Activated effector memory CD4-positive, alpha-beta T cell treated with anti-CD3 and anti-CD28 coated beads, Interleukin-2, amount 50 U/mL, for 16 hours (primary cell): ENCODE measurements at regions not wholly inside any gene's neighbourhood (a gene's known extent, or its start where the extent isn't known, plus 50 kb on each side); places are given as distances from the start of the nearest gene placed in this dataset.
"Not testable (repeated sequence)": the region's sequence is repeated elsewhere in the genome, so short reads cannot be mapped to it uniquely, and the experiment has no call there.

ENCODE experiments used
- DNase-seq: peaks from one replicate; pipeline ENCODE4 v3.0.0-alpha.2; 2020

DNA sequence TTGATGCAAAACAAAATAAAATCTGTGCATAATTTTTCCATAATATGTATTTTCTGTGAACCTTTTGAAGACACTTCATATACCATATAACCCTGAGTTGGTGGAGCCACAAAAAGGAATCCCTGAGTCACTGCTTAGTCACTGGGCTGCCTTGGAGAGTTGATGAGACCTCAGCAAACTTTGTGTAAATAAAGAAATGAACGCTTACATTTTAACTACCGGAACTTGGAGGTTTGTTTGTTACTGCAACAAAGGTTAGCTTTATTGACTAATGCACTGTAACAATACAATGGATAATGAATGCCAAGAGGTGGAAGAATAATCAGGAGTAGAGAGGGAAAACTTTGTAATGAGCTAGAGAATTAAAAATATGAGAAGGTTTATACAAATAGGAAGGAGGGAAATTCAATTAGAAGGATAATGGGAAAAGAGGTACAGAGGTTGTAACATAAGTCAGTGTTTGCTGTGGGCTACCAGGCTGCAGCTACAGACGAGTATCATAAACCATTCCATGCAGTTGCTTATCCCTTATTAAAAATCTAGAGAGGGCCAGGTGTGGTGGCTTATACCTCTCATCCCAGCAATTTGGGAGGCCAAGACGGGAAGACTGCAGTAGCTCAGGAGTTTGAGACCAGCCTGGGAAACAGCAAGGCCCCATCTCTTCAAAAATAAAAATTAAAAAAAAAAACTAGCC is 1042.1 kb downstream of the TYW1 start:
- DNase-seq: no peak

DNA sequence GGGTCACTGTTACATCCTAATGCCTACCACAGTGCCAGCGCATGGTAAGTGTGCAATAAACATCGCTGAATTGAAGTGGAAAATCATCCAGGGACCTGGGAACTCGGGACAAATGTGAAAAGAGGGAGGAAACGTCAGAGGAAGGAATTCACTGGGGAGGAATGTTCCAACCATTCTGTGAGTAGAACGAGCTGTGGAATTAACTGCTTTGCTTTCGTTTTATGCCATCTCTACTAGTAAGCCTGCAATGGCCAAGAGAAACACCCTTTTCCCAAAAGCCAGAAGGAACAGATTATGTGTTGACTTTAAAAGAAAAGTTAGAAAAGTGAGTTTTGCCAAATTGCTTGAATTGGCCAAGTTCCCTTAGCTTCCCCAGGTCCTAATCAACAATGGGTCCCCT is 1044.9 kb downstream of the TYW1 start:
- no peak for DNase-seq

DNA sequence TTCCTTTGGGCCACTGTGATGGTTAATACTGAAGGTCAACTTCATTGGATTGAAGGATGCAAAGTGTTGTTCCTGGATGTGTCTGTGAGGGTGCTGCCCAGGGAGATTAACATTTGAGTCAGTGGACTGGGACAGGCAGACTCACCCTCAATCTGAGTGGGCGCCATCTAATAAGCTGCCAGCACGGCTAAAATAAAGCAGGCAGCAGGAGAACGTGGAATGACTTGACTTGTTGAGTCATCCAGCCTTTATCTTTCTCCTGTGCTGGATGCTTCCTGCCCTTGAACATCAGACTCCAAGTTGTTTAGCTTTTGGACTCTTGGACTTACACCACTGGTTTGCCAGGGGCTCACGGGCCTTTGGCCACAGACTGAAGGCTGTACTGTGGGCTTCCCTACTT is 1046.9 kb downstream of the TYW1 start:
- no peak for DNase-seq

DNA sequence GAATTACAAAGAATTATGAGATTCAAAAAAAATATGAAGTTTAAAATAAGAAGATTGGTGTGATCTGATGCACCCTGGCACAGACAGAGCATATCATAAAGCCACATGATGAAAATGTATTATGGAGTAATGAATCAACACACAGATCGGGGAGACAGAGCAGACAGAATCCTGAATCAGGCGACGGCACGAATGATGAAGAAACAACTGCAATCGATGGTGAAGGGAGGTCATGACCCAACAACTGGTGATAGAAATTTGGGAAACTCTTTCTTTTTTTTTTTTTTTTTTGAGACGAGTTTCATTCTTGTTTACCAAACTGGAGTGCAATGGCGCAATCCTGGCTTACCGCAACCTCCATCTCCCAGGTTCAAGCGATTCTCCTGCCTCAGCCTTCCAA is 1054.0 kb downstream of the TYW1 start:
- DNase-seq: no peak

DNA sequence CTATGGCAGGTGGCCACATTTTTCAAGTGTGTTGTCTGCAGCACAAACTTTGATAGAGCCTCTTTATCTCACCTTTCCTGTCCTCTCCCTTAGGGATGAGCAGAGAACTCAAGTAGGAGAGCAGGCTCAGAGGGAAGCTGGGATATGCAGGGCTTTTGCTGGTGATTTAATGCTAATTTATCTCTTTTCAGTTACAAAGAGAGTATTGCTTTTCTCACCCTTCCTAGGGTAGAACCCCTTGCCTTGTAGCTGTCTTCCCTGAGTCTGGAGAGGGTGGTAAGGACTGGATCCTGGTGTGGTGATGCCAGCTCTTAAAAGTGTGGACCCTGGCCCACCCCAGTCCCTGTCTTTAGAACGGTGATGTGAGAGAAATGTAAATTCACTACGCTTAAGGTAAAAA is 1061.4 kb downstream of the TYW1 start:
- DNase-seq: no peak

DNA sequence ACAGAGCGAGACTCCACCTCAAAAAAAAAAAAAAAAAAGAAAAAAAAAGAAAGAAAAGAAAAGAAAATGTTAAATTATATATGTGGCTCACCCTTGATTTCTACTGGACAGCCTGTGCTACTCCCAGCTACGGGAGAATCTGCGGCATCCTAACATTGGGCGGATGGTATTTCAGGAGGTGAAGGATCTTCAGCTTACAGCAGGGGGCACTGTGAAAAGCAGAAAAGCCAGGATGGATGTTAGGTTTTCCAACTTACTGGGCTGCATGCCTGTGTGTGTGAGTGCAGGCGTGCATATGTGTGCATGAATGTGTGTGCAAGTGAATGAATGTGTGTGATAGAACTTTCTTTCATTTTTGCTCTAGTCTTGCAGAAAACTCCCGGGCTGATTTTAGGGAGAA is 1066.5 kb downstream of the TYW1 start:
- no peak for DNase-seq

DNA sequence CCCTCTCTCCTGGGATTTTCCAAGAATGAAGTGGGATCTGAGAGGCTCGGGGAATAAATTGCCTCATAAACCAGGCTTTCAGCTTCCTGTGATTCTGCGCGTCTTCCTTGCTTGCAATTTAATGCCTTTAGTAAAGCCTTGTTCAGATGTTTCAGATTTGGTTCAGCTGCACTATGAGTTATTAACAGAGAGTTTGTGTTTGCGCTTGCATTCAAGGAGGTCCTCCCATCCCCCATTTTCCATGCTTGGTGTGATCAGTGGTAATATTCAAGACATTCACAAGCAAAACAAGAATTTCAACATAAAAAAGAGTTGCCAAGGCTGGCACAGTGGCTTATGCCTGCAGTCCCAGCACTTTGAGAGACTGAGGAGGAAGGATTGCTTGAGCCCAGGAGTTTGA is 1068.9 kb downstream of the TYW1 start:
- DNase-seq: no peak

DNA sequence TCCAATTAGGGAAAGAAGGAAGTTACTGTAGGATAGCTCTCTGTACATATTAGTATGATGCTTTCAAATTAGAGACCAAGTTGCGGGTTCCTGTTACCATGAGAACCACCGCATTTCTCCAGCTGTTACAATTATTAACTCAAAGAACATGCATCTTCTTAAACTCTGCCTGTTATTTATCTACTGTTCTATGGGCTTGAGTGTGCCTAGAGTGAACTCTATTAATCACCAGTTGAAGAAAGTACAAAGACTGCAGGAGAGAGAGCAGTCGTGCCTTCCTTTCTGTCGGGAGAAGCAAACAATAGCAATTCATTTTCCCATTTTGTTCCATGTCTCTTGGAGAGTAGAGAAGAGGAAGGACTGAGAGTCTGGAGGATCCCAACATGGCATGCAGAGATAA is 1071.2 kb downstream of the TYW1 start:
- no peak for DNase-seq

DNA sequence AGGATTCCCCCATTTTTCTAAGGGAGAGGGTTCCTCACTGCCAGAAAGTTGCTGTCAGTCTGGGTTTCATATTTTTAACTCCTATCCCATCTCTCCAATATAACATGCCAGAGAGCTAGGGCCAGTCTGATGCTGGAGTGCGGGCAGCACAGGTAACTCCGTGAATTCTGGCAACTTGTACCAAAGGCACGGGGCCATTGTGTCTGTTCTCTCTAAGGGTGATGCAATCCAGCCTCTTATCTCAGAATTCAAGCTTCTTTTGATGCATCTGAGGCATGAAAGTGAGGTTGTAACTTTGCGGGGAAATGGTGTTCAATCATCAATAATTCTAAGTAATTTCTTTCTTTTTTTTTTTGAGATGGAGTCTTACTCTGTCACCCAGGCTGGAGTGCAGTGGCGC is 1074.4 kb downstream of the TYW1 start:
- no peak for DNase-seq

DNA sequence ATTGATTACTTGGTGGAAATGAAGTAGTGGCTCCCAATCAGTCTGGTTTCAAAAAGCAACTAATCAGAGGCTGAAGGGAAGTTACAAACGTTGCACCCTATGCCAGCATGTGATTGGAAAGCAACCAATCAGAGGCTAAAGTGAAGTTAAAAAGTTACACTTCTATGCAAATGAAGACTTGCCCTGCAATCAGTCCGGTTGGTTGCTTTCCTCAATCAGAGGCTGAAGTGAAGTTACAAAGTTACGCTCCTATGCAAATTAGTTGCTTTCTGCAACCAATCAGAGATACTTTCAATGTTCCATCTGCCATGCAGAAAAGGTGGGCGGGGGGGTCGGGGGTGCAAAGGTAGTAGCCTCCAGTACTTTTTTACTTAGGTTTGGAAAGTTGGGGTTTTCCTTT is 1077.1 kb downstream of the TYW1 start:
- no peak for DNase-seq

DNA sequence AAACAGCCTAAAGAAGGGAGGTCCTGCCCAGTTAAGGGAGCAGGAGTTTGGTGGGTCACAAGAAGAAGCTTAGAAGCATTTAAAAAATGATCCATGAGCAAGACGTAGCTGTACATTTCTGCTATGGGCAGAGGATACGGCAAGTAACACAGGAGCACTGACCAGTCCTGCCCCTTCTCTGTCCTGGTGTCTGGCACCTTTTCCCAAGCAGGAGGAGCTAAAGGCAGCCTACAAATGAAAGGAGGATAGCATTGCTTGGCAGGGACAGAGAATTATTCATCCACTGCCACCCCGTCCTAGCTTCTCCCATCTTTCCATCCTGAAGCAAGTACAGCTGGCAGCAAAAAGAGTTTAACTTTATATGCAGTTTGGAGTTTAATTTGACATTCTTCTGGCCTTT is 1077.6 kb downstream of the TYW1 start:
- no peak for DNase-seq

DNA sequence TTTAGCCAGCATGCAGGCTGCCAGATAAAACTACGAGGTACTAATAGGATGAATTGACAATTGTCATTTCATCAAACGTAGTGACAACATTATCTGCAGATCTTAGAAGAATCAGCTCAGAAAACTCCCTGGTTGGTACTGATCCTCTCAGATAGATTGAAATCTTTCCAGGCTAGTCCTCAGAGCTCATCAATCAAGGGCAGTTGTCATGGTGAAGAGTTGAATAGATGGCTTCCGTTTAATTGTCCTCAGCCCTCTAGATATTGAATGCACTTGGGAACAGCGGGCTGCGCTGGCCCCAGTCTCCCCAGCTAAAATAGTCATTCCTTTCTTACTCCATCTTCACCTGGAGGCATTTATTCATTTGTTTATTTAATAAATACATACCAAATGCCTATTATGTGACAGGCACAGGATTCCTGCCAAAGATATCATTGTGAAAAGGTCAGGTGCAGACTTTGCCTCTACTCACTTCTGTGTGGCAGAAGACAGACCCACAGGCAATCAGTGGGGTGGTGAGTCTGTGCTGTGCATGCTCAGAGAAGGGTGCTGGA is 1081.6 kb downstream of the TYW1 start:
- no peak for DNase-seq

DNA sequence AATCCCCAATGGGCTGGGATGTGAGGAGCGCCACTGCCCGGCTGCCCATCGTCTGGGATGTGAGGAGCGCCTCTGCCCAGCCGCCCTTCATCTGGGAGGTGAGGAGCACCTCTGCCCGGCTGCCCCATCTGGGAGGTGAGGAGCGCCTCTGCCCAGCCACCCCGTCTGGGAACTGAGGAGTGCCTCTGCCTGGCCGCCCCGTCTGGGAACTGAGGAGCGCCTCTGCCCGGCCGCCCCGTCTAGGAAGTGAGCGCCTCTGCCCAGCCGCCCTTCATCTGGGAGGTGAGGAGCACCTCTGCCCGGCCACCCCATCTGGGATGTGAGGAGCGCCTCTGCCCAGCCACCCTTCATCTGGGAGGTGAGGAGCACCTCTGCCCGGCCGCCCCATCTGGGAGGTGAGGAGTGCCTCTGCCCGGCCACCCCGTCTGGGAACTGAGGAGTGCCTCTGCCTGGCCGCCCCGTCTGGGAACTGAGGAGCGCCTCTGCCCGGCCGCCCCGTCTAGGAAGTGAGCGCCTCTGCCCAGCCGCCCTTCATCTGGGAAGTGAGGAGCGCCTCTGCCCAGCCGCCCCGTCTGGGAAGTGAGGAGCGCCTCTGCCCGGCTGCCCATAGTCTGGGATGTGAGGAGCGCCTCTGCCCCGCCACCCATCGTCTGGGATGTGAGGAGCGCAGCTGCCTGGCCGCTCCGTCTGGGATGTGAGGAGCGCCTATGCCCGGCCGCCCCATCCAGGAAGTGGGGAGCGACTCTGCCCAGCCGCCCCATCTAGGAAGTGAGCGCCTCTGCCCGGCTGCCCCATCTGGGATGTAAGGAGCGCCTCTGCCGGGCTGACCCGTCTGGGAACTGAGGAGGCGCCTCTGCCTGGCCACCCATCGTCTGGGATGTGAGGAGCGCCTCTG is 1085.7 kb downstream of the TYW1 start:
- not testable (repeated sequence) for DNase-seq

DNA sequence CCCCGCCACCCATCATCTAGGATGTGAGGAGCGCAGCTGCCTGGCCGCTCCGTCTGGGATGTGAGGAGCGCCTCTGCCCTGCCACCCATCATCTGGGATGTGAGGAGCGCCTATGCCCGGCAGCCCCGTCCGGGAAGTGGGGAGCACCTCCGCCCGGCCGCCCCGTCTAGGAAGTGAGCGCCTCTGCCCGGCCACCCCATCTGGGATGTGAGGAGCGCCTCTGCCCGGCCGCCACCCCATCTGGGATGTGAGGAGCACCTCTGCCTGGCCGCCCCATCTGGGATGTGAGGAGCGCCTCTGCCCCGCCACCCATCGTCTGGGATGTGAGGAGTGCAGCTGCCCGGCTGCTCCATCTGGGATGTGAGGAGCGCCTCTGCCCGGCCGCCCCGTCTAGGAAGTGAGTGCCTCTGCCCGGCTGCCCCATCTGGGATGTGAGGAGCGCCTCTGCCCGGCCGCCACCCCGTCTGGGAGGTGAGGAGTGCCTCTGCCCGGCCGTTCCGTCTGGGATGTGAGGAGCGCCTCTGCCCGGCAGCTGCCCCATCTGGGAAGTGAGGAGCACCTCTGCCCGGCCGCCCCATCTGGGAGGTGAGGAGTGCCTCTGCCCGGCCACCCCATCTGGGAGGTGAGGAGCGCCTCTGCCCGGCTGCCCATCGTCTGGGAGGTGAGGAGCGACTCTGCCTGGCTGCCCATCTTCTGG is 1086.5 kb downstream of the TYW1 start:
- not testable (repeated sequence) for DNase-seq

DNA sequence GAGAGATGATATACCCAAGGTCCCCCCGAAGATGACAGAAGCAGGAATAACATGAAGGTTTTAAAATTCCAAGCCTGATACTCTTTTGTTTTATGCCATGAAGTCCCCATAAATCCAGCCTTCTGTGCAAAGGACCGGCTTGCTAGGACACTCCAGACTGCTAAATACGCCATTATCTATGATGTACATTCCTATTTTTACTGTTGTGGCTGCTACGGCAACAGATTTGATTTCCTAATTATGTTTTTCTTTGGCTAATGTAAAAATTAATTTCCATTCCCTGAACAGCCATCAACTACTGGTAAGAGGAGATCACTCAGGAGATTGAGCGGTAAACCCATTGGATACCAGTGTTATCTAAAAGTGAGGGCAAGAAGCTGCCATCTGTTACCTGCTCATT is 1090.8 kb downstream of the TYW1 start:
- DNase-seq: no peak

DNA sequence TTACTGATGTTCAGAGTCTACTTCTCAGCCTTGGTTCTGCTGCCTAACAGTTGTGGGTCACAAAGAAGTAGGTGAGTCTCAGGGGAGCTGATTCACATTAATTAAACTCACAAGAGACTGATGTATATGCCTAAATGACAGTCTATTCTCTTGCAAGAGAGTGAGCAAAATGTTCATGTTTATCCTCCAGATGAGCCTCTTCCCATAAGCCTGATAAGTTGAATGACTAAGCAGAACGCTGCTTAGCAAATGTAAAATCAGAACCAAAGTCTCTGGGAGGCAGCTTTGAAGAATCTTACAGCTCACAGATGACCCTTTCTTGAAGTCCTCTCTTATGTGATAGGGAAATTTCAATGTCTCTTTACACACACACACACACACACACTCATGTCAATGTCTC is 1092.2 kb downstream of the TYW1 start:
- no peak for DNase-seq

DNA sequence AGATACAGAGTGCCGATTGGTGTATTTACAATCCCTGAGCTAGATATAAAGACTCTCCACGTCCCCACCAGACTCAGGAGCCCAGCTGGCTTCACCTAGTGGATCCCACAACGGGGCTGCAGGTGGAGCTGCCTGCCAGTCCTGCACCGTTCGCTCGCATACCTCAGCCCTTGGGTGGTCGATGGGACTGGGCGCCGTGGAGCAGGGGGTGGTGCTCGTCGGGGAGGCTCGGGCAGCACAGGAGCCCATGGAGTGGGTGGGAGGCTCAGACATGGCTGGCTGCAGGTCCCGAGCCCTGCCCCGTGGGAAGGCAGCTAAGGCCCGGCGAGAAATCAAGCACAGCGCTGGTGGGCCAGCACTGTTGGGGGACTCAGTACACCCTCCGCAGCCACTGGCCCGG is 1093.6 kb downstream of the TYW1 start:
- not testable (repeated sequence) for DNase-seq

DNA sequence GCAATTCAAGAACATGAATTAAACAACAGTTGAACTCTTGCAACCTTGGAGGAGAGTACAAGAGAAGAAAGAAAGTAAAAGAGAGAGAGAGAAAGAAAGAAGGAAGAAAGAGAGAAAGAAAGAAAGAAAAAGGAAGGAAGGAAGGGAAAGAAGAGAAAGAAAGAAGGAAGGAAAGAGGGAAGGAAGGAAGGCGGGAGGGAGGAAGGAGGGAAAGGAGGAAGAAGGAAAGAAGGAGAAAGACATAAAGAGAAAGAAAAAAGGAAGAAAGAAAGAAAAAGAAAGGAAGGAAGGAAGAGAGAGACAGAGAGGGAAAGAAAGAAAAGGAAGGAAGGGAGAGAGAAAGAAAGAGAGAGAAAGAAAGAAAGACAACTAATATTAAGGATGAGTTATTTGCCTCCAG is 1106.7 kb downstream of the TYW1 start:
- no peak for DNase-seq

DNA sequence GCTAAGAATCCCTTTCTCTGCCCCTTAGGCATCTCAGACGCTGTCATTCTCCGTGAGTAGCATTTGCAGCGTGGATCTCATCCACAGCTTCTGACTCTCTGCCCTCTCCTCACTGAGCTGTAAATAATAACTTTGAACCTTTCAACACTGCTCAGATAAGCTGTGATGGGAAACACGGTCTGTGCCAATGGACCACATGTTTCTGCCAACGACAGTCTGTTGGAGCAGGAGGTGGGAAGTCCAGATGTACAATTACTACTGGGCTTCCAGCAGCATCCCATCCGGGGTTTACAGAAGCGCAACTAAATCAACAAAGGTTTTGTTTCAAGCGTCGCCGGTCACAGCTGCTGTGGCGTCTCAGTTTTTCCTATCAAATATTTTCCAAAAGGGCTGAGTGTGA is 1110.6 kb downstream of the TYW1 start:
- DNase-seq: no peak

DNA sequence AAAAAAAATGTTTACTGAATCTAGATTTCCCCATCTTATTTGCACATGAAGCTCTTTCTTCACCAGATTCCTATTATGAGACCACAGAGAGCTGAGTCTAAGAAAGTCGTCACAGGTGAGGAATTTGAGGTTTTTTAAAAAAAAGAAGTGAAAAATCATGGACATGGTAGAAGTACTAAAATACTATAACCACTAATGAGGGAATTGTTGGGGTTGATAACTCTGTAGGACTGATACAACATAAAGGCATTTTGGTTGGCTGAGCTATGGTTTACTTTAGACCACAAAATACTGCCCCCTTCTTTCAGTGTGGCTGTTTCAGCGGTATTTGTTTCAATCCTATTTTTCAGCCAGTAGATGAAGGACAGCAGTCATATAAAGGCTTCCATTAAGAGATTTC is 1111.3 kb downstream of the TYW1 start:
- DNase-seq: no peak

DNA sequence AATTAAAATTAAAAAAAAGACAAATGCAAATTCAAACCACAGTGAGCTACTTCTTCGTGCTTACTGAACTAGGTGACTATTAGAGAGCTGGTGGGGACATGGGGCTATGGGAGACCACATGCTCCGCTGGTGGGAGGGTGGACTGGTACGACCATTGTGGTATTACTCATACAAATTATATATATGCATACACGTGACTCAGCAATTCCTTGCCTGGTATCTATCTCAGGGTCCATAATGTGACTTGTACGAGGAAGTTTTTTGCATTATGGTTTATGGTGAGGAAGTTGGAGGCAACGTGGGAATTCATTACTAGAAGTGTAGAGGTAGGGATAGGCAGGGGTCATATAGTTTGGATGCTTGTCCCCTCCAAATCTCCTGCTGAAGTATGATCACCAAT is 1112.7 kb downstream of the TYW1 start:
- DNase-seq: no peak

DNA sequence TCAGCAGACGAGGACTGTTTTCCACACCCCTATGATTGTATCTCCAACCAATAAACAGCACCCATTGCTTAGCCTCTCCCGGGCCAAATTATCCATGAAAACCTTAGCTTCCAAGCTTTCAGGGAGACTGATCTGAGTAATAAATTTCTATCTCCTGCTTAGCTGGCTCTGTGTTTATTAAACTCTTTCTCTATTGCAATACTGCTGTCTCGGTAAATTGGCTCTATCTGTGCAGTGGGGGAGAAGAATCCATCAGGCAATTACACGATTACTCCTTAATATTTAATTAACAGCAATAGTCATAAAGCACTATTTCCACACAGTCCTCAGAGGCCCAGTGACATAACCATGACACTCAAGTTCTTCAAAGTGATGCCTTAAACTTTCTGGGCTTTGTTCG is 1122.8 kb downstream of the TYW1 start:
- DNase-seq: no peak

DNA sequence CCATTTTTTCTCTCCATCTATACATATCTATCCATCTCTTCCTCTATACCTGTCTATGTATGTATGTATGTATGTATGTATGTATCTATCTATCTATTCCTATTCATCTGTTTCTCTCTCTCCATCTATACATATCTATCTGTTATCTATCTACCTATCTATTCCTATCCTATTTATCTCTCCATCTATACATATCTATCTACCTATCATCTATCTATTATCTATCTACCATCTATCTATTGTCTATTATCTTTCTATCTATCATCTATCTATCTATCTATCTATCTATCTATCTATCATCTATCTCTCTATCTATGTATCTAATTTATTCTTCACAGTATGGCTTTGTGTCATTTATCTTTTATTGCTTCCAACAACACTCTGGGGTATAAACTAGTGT is 1124.4 kb downstream of the TYW1 start:
- no peak for DNase-seq

DNA sequence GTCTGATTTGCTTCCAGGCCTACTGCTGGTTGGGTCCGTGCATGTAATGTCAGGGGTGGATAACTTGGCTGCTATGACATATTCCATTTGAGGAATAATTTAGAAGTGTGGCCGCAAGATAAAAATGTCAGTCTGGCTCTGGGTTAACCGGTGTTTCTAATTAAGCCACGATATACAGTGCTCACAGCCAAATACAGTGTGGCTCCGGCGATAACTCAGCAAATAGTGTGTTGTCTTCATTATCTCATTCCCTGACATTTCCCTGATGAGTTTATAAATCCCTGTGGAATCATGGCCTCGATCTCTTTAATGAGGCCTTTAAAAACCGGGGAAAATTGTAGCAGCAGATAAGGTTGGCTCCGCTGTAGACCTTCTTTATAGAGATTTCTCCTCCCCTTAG is 1125.0 kb downstream of the TYW1 start:
- DNase-seq: no peak
